AG08395 (cell line): ENCODE measurements at regions not wholly inside any gene's neighbourhood (a gene's known extent, or its start where the extent isn't known, plus 50 kb on each side); places are given as distances from the start of the nearest gene placed in this dataset.

Experiments used
- DNase-seq: peaks from one replicate; pipeline ENCODE4 v3.0.0; 2012; ENCODE audit warnings: mixed read lengths, low spot score

DNA sequence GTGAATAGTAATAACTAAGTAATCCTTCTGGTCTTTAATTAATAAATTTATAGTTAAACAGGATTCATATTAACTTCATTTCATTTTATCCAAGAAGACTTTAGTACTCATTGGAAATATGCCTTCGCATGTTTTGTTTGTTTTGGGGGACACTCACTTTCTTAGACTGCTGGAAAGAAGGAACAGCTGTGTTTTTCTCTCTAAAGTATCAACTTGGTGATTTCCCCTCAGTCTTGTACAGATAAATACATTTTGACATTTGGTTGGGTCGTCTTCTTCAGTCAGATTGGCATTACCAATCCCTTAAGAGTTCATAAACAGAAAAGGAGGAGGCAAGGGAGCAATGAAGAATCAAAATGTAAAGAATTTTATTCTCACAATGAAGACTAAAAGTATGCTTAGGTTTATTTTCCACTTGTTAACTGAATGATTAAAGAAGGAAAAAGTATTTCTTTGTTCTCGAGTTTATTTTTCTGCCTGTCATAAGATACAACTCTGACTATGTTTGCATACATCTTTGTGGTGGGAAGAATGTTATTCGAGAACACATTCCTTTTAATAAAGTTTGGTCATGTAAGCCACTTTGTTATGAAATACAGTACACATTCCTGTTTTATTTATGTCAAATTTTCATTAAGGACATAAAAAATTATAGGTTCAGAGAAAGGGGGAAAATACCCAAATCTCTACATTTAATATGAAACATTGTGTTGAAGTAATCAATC, 140.2 kb downstream of the GMNC start:
- no peak for DNase-seq

DNA sequence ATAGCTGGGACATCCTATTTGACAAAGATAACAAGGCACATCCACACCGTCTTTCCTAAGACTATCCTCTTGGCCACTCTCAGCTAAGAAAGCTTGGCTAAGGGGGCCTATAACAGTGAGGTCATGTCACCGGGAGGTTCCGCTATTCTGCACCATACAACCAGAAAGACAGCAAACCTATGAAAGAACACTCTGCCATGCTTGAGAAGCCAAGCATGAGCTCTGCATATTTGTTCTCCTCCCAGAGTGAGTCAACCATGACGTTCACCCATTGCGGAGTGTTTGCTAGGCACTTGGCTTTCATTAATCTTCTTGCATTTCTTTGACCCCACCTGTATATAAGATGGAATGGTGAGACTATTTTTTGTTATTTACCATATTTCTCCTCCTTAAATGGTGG, 141.2 kb downstream of the GMNC start:
- DNase-seq, result no peak

DNA sequence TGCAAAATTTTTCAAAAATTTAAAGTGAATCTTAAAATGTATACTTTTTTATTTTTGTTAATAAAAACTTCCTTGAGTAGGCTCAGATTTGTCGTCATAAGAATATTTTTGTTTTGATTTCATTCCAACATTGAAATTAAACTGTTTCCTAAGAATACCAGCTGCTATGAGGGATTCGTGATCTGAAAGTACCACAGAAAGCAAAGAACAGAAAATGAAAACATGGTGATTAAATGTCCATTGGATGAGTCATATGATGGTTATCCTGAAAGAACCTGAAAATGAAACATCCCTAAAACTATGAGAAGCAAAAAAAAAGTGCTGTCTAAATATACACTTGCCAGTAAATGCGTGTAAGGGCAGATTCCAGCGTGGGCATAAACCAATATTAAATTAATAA, 143.8 kb downstream of the GMNC start:
- DNase-seq, result peak; percentile 55

DNA sequence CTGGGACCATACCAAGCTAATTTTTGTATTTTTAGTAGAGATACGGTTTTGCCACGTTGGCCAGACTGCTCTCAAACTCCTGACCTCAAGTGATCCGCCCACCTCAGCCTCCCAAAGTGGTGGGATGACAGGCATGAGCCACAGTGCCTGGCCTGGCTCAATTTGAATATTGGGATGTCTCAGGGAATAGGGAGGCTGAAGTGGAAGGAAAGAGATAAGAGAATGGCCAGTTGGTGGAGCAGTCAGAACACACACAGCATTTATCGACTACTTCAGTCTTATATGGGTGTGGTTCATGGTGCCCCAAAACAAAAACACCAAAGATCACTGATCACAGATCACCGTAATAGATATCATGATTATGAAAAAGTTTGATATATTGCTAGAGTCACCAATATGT, 144.4 kb downstream of the GMNC start:
- no peak for DNase-seq

DNA sequence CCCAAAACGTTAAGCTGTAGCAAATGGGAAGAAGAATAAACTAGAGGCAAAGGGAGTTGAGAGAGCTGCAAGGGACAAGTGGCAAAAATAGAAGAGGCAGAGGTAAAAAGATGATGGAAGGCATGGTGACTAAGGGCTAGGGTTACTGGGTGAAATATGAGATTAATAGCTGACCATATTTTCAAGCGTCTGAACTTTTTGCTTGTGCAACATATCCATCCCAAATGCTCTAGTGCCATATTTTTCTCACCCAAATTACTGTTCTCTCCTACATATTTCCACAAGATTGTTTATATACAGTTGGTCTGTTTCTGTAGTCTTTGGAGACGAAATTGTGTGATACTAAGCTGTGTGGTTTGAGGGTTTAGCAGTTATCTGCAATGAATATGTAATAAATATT, 145.5 kb downstream of the GMNC start:
- DNase-seq, result no peak

DNA sequence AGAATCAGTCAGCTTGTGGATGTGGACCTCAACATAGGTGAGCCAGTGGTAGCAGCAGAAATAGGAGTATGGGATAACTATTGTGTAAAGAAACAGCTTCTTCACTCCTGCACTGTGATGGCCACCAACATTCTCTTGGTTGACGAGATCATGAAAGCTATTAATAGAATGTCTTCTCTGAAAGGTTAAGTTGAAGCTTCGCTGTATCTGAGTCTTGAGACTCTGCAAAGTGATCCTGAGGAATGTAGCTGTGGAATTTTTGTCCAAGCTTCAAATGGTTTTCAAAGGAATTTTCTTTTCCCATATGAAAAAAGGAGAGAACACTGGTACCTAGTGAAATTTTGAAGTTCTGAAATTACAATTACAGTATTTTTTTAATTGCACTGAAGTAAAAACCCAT, 146.3 kb downstream of the GMNC start:
- DNase-seq, result no peak

DNA sequence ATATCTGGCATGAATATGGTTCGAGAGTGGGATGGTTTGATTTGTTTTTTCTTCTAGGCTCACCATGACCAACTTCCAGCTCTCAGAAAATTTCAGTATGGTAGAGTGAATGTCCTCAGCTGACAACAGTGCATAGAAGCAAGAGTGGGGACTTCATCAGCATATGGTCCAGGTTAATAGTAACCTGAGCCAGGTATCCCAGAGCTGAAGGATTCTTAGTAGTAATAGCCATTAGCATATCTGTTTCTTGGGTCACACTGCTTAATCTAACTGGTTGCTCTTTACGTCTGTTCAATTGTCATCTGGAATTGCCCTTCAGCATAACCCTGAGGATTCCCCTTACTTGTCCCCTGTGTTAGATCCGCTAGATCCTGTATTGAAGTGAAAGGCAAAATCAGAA, 151.8 kb downstream of the GMNC start:
- DNase-seq, result no peak

DNA sequence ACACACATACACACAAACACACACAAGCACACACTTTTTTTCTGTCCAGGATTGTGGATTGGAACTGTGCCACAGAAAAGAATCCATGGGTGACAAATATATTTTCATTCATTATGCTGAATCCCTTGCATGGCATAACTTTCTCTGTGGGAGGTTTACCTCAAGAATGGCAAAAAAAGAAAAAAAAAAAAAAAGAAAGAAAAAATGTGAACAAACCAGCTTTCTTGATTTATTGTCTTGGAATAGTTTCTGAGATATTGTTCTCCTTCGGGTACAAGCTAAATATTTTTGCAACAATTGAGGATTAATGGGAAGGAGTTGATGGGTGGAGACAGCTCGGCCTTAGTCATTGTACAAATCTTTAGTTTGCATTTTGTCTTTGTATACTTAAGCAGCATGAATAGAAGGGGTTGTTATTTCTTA, 153.1 kb downstream of the GMNC start:
- peak; percentile 4 for DNase-seq
